Neuronal stem cell (in vitro differentiated cells): ENCODE measurements at regions not wholly inside any gene's neighbourhood (a gene's known extent, or its start where the extent isn't known, plus 50 kb on each side); places are given as distances from the start of the nearest gene placed in this dataset.

ENCODE experiments used
- DNase-seq: peaks from one replicate; pipeline ENCODE4 v3.0.0-alpha.2; 2013; ENCODE audit warnings: low spot score
- H2AFZ ChIP-seq: one replicate; pipeline ENCODE4 v1.6.1; 2013; ENCODE audit warnings: mild to moderate bottlenecking, low read length, inconsistent platforms
- H2AK5ac ChIP-seq: 2 replicates; pipeline ENCODE4 v1.6.1; 2013; ENCODE audit warnings: low read depth, mild to moderate bottlenecking, inconsistent platforms, low read length, moderate library complexity, mixed read lengths
- H2BK120ac ChIP-seq: 2 replicates; pipeline ENCODE4 v1.6.1; 2013; ENCODE audit warnings: low read depth, mild to moderate bottlenecking, inconsistent platforms, low read length, moderate library complexity, mixed read lengths
- H2BK12ac ChIP-seq: one replicate; pipeline ENCODE4 v1.6.1; 2013; ENCODE audit warnings: low read length, inconsistent platforms
- H2BK15ac ChIP-seq: 2 replicates; pipeline ENCODE4 v1.6.1; 2013; ENCODE audit warnings: mild to moderate bottlenecking, low read length, inconsistent platforms, mixed read lengths
- H2BK5ac ChIP-seq: one replicate; pipeline ENCODE4 v1.6.1; 2013; ENCODE audit warnings: inconsistent platforms, mild to moderate bottlenecking, low read length, moderate library complexity
- H3K14ac ChIP-seq: one replicate; pipeline ENCODE4 v1.6.1; 2013; ENCODE audit warnings: low read length, inconsistent platforms
- H3K18ac ChIP-seq: 2 replicates; pipeline ENCODE4 v1.6.1; 2013; ENCODE audit warnings: low read length, inconsistent platforms
- H3K23ac ChIP-seq: 2 replicates; pipeline ENCODE4 v1.6.1; 2013; ENCODE audit warnings: low read depth, mild to moderate bottlenecking, mixed read lengths, low read length, inconsistent platforms; ENCODE audit not compliant: poor library complexity
- H3K27ac ChIP-seq: replicated peaks from 3 replicates; pipeline ENCODE4 v1.5.1; 2013; ENCODE audit warnings: low read length, inconsistent platforms
- H3K27me3 ChIP-seq, 3 experiments: 2 replicates each; pipeline ENCODE4 v1.6.1; 2013; ENCODE audit warnings: low read length in 3 of 3, mild to moderate bottlenecking in 2 of 3, inconsistent platforms in 1 of 3, low read depth in 1 of 3, mixed read lengths in 1 of 3, moderate library complexity in 1 of 3; ENCODE audit not compliant: control insufficient read depth in 3 of 3, insufficient read depth in 3 of 3
- H3K36me3 ChIP-seq, 2 donors: replicated peaks in 1 of 2; 2 replicates each; pipeline ENCODE4 v1.6.1; 2013; ENCODE audit warnings: low read length in 2 of 2; ENCODE audit not compliant: control insufficient read depth in 2 of 2, insufficient read depth in 2 of 2
- H3K4ac ChIP-seq: 2 replicates; pipeline ENCODE4 v1.6.1; 2013; ENCODE audit warnings: inconsistent platforms, mild to moderate bottlenecking, low read length, moderate library complexity
- H3K4me1 ChIP-seq, 2 donors: 1 replicate in 1 of 2; 2 replicates in 1 of 2; pipeline ENCODE4 v1.6.1; 2013; ENCODE audit warnings: low read length in 2 of 2, low read depth in 1 of 2; ENCODE audit not compliant: control insufficient read depth in 2 of 2, insufficient read depth in 1 of 2
- H3K4me2 ChIP-seq: one replicate; pipeline ENCODE4 v1.6.1; 2013; ENCODE audit warnings: mild to moderate bottlenecking, low read length, inconsistent platforms; ENCODE audit not compliant: insufficient read depth, poor library complexity, severe bottlenecking
- H3K4me3 ChIP-seq, 2 donors: 2 replicates each; pipeline ENCODE4 v1.5.1; 2013; ENCODE audit warnings: low read length in 2 of 2, mild to moderate bottlenecking in 2 of 2, inconsistent platforms in 1 of 2, moderate library complexity in 1 of 2
- H3K79me1 ChIP-seq: one replicate; pipeline ENCODE4 v1.6.1; 2013; ENCODE audit warnings: low read depth, mild to moderate bottlenecking, inconsistent platforms, low read length, moderate library complexity
- H3K9ac ChIP-seq: one replicate; pipeline ENCODE4 v1.6.1; 2013; ENCODE audit warnings: mild to moderate bottlenecking, low read depth, low read length, inconsistent platforms; ENCODE audit not compliant: poor library complexity
- H3K9me3 ChIP-seq, 2 donors: replicated peaks in 1 of 2; 2 replicates each; pipeline versions ENCODE3 to v1.6.1; 2013; ENCODE audit warnings: low read length in 2 of 2, mild to moderate bottlenecking in 2 of 2, inconsistent platforms in 1 of 2, low read depth in 1 of 2, mixed read lengths in 1 of 2, moderate library complexity in 1 of 2; ENCODE audit not compliant: control insufficient read depth in 2 of 2, insufficient read depth in 1 of 2
- H4K8ac ChIP-seq: one replicate; pipeline ENCODE4 v1.6.1; 2013; ENCODE audit warnings: low read depth, mild to moderate bottlenecking, inconsistent platforms, low read length, moderate library complexity
- H4K91ac ChIP-seq: one replicate; pipeline ENCODE4 v1.6.1; 2013; ENCODE audit warnings: low read length, low read depth, mild to moderate bottlenecking, inconsistent platforms; ENCODE audit not compliant: poor library complexity
- WGBS, 2 donors: extraction: QIAGEN DNeasy Blood & Tissue Kit; methylation state at CpG; one replicate each; pipeline ENCODE4 v1.1.7; 2013; ENCODE audit warnings: missing lambda C conversion rate in 2 of 2, mixed read lengths in 1 of 2; ENCODE audit not compliant: insufficient read length in 2 of 2, insufficient replicate concordance in 1 of 2; ENCODE audit errors: extremely low coverage in 2 of 2; 5-methylcytosine and 5-hydroxymethylcytosine counted together

DNA sequence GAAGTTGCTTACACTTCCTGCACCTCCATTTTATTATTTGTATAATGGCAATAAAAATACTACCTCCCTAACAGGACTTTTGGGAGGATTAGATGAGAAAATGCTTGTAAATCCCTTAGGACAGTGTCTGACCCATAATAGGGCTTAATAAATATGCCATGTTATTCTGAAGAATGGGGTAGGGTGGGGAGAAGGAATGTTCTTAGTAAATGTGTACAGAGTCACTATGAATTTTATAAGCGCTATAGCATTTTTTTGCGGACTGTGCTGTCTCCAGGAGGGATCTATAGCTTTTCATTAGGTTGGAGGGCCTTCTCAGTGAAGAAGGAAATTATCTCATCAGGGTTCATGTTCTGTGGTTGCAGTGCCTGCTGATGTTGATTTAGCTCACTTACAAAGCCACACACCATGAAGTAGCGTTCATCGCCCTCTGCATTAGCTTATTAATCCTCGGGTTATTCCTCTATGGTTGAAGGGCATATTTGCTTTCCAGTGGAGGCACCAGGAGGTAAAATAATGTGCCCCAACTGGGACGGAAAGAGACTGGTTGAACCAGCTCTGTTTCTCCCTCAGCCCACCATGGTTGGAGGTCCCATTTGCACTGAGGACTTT, 497.1 kb downstream of the ARHGEF28 start:
- Histone ChIP-seq H3K27me3 (no peaks in the 10 kb centered on the region), H2AFZ (no peak overlapping the region), H3K4ac (no peak overlapping the region), H3K27ac (no peak overlapping the region), H4K91ac (no peak overlapping the region), H4K8ac (no peak overlapping the region), H3K18ac (no peak overlapping the region), H2BK5ac (no peak overlapping the region), H3K23ac (no peak overlapping the region), H2AK5ac (no peak overlapping the region), H3K14ac (no peak overlapping the region), H3K4me1 (peaks cover 6 to 9% of the 10 kb centered on the region in 2 donors), H3K36me3 (no peaks in the 10 kb centered on the region), H3K4me2 (no peak overlapping the region), H3K4me3 (no peak overlapping the region), H2BK15ac (no peak overlapping the region), H2BK12ac (no peak overlapping the region), H2BK120ac (no peak overlapping the region), H3K9me3 (peaks cover 2 to 3% of the 10 kb centered on the region in 2 donors), H3K9ac (no peak overlapping the region), H3K79me1 (no peaks in the 10 kb centered on the region)
- no CpG with 5 or more reads among the region's 6 CpGs for WGBS, 2 donors
- DNase-seq: no peak

DNA sequence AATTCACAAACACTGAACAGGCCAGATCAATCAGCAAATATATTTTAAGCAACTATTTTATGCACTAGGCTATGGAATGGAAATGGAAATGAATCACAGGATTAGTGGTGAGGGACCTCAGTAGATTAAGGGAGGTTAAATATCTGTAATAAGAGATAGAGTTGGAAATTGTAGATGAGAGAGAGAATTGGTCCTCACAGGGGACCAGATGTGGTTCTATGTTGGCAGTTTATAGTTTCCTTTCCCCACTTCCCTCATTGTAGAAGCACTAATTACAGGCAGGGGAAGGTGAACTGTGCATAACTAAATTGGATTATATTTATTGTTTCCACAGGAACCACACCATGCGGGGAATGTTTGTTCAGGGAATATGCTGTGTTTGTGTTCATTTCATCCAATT, 496.2 kb downstream of the ARHGEF28 start:
- no peak overlapping the region for H2BK5ac ChIP-seq
- H3K4ac ChIP-seq: no peak overlapping the region
- no peak for DNase-seq
- no peak overlapping the region for H4K91ac ChIP-seq
- no peak overlapping the region for H3K27ac ChIP-seq
- H3K36me3 ChIP-seq: no peaks in the 10 kb centered on the region
- H3K4me1 ChIP-seq: peaks cover 2% of the 10 kb centered on the region in 2 donors
- no CpG with 5 or more reads among the region's 1 CpG for WGBS, 2 donors
- H3K9me3 ChIP-seq: peaks cover 2 to 3% of the 10 kb centered on the region in 2 donors
- H2AFZ ChIP-seq: no peak overlapping the region
- no peak overlapping the region for H3K9ac ChIP-seq
- H3K14ac ChIP-seq: no peak overlapping the region
- H3K18ac ChIP-seq: no peak overlapping the region
- no peak overlapping the region for H3K4me2 ChIP-seq
- H2AK5ac ChIP-seq: no peak overlapping the region
- no peaks in the 10 kb centered on the region for H3K27me3 ChIP-seq
- no peak overlapping the region for H2BK12ac ChIP-seq
- no peak overlapping the region for H4K8ac ChIP-seq
- no peak overlapping the region for H2BK15ac ChIP-seq
- no peak overlapping the region for H2BK120ac ChIP-seq
- H3K4me3 ChIP-seq: no peak overlapping the region
- no peaks in the 10 kb centered on the region for H3K79me1 ChIP-seq
- H3K23ac ChIP-seq: no peak overlapping the region

- no peak overlapping the region for H3K23ac ChIP-seq
- H3K18ac ChIP-seq: no peak overlapping the region
- peaks cover 0 to 5% of the 10 kb centered on the region in 2 donors for H3K4me1 ChIP-seq
- H2BK12ac ChIP-seq: no peak overlapping the region
- H3K4me2 ChIP-seq: no peak overlapping the region
- no peak overlapping the region for H2AK5ac ChIP-seq
- no peak overlapping the region for H2BK120ac ChIP-seq
- no peak overlapping the region for H3K9ac ChIP-seq
- no peak overlapping the region for H2BK15ac ChIP-seq
- H2BK5ac ChIP-seq: no peak overlapping the region
- no peaks in the 10 kb centered on the region for H3K36me3 ChIP-seq
- H2AFZ ChIP-seq: no peak overlapping the region
- H3K27me3 ChIP-seq: no peaks in the 10 kb centered on the region
- no peak overlapping the region for H3K4ac ChIP-seq
- no peak overlapping the region for H4K91ac ChIP-seq
- H3K14ac ChIP-seq: no peak overlapping the region
- H3K79me1 ChIP-seq: no peaks in the 10 kb centered on the region
- no peak overlapping the region for H4K8ac ChIP-seq
- H3K27ac ChIP-seq: no peak overlapping the region
- no peak for DNase-seq
- peaks cover 2 to 3% of the 10 kb centered on the region in 2 donors for H3K9me3 ChIP-seq
- no CpG with 5 or more reads among the region's 3 CpGs for WGBS, 2 donors
- no peak overlapping the region for H3K4me3 ChIP-seq
Measured at GRCh38 chr5:74120585-74120984, 494.6 kb downstream of the ARHGEF28 start.

DNA sequence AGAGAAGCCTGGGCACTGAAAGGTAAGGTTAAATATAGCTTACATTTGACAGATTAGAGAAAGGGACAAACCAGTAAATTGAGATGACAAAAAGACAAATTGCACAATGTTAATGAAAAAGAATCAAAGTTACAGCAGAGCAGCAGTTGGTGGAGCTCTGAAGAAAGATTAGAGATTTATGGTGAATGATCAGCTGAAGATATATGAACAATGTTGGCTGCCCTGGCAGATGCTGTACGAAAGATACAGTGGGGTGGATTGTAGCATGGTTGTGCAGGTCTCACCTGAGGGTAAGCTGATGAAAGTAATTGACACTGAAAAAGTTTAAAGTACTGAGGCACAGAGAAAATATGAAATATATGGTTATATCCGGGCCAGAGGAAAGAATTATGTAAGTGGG, 492.1 kb downstream of the ARHGEF28 start:
- no peak overlapping the region for H2AFZ ChIP-seq
- no peak overlapping the region for H3K23ac ChIP-seq
- H4K8ac ChIP-seq: no peak overlapping the region
- no peak overlapping the region for H3K18ac ChIP-seq
- H3K27ac ChIP-seq: no peak overlapping the region
- DNase-seq: no peak
- no peak overlapping the region for H2BK15ac ChIP-seq
- no peaks in the 10 kb centered on the region for H3K36me3 ChIP-seq
- no peaks in the 10 kb centered on the region for H3K27me3 ChIP-seq
- no peak overlapping the region for H3K14ac ChIP-seq
- H3K79me1 ChIP-seq: no peaks in the 10 kb centered on the region
- no peak overlapping the region for H2BK12ac ChIP-seq
- no peak overlapping the region for H3K4ac ChIP-seq
- no peak overlapping the region for H2BK5ac ChIP-seq
- no peak overlapping the region for H2AK5ac ChIP-seq
- no peak overlapping the region for H4K91ac ChIP-seq
- H3K4me3 ChIP-seq: no peak overlapping the region
- peaks cover 2 to 3% of the 10 kb centered on the region in 2 donors for H3K9me3 ChIP-seq
- no peak overlapping the region for H3K4me2 ChIP-seq
- H2BK120ac ChIP-seq: no peak overlapping the region
- no peak overlapping the region for H3K9ac ChIP-seq
- H3K4me1 ChIP-seq: peaks cover 0 to 3% of the 10 kb centered on the region in 2 donors
- WGBS, 2 donors: no CpG with 5 or more reads among the region's 2 CpGs
